HCT116 (cell line): ENCODE measurements at regions not wholly inside any gene's neighbourhood (a gene's known extent, or its start where the extent isn't known, plus 50 kb on each side); places are given as distances from the start of the nearest gene placed in this dataset.
"Not testable (repeated sequence)": the region's sequence is repeated elsewhere in the genome, so short reads cannot be mapped to it uniquely, and the experiment has no call there.

Source experiments
- ATAC-seq: fragments of 200-7000 bp; cut with Tn5 transposase; 2 replicates; pipeline ENCODE4 v1.9.1; 2020; ENCODE audit warnings: mild to moderate bottlenecking, moderate library complexity
- BruUV-seq: library from RNA; stranded (reverse); fragments of 400-500 nt; replicated peaks from 2 replicates; lab custom pipeline; 2021; lab: Mats Ljungman, UMichigan
- CTCF ChIA-PET: fragments of 300-600 bp; sonication (Branson Sonifier 250); formaldehyde crosslinking; loops from one replicate; lab custom pipeline; 2021; ENCODE audit warnings: antibody characterized with exemption; lab: Charles Lee
- POLR2A ChIA-PET: fragments of 300-600, 350-600 bp; sonication (Branson Sonifier 250); formaldehyde crosslinking; loops from one replicate; lab custom pipeline; 2021; ENCODE audit warnings: antibody characterized with exemption; lab: Charles Lee
- RAD21 ChIA-PET, 2 experiments: fragments of 300-600 bp; sonication (Branson Sonifier 250); formaldehyde crosslinking; loops; one replicate each; lab custom pipeline; 2023; ENCODE audit warnings: low total read pairs in 2 of 2; ENCODE audit not compliant: uncharacterized antibody in 2 of 2, unreplicated experiment in 2 of 2, low non-redundant PET in 1 of 2; lab: Charles Lee
- DNase-seq: peaks from one replicate; pipeline ENCODE4 v3.0.0-alpha.2; 2010; ENCODE audit warnings: low read depth, low spot score
- H2AFZ ChIP-seq: fragments of 200-600 bp; shearing (Covaris generic), sonication (generic); 2 replicates; pipeline ENCODE4 v1.6.1; 2017; ENCODE audit warnings: low read depth, mixed run types, mixed read lengths, antibody characterized with exemption, low read length; ENCODE audit not compliant: poor library complexity, severe bottlenecking
- H3K27ac ChIP-seq: 2 replicates; pipeline ENCODE4 v1.5.1; 2012; ENCODE audit warnings: low read depth, low read length
- H3K27me3 ChIP-seq: fragments of 200-600 bp; sonication (generic); 2 replicates; pipeline ENCODE4 v1.6.1; 2016; ENCODE audit warnings: mixed run types, low read length, mixed read lengths; ENCODE audit not compliant: insufficient read depth
- H3K36me3 ChIP-seq, 2 experiments: fragments of 200-500 bp in 1 of 2; fragments of 200-600 bp in 1 of 2; sonication (Bioruptor generic) in 1 of 2; sonication (generic) in 1 of 2; 2 replicates each; pipeline versions ENCODE4 v1.5.1 to v1.6.1; 2014 to 2016; ENCODE audit warnings: low read length in 2 of 2, inconsistent platforms in 1 of 2, mixed read lengths in 1 of 2, mixed run types in 1 of 2; ENCODE audit not compliant: insufficient read depth in 2 of 2, control insufficient read depth in 1 of 2
- H3K4me1 ChIP-seq, 2 experiments: fragments of 200-600 bp in 1 of 2; sonication (generic) in 1 of 2; 2 replicates each; pipeline versions ENCODE4 v1.5.1 to v1.6.1; 2012 to 2017; ENCODE audit warnings: low read length in 2 of 2, inconsistent platforms in 1 of 2, mild to moderate bottlenecking in 1 of 2, mixed read lengths in 1 of 2, mixed run types in 1 of 2, moderate library complexity in 1 of 2; ENCODE audit not compliant: insufficient read depth in 2 of 2, control insufficient read depth in 1 of 2
- H3K4me2 ChIP-seq: fragments of 200-600 bp; sonication (generic); 2 replicates; pipeline ENCODE4 v1.6.1; 2017; ENCODE audit warnings: mixed run types, low read length, mixed read lengths
- H3K4me3 ChIP-seq, 2 experiments: fragments of 200-600 bp in 1 of 2; sonication (generic) in 1 of 2; replicated peaks in 1 of 2; 2 replicates each; pipeline ENCODE4 v1.5.1; 2011 to 2016; ENCODE audit warnings: low read length in 2 of 2, control low read depth in 1 of 2, low read depth in 1 of 2, mild to moderate bottlenecking in 1 of 2, mixed read lengths in 1 of 2, mixed run types in 1 of 2
- H3K79me2 ChIP-seq: fragments of 200-600 bp; sonication (generic); 2 replicates; pipeline ENCODE4 v1.6.1; 2017; ENCODE audit warnings: mild to moderate bottlenecking, mixed run types, low read length, moderate library complexity, mixed read lengths; ENCODE audit not compliant: insufficient read depth
- H3K9ac ChIP-seq: fragments of 200-600 bp; sonication (generic); 2 replicates; pipeline ENCODE4 v1.6.1; 2016; ENCODE audit warnings: low read length, mixed read lengths
- H3K9me2 ChIP-seq: fragments of 200-600 bp; sonication (generic), shearing (Covaris generic); 2 replicates; pipeline ENCODE4 v1.6.1; 2017; ENCODE audit warnings: mixed run types, mild to moderate bottlenecking, moderate library complexity; ENCODE audit not compliant: insufficient read depth
- H3K9me3 ChIP-seq, 2 experiments: fragments of 200-500 bp in 1 of 2; fragments of 200-600 bp in 1 of 2; sonication (Bioruptor generic) in 1 of 2; sonication (generic) in 1 of 2; 2 replicates each; pipeline ENCODE4 v1.6.1; 2014 to 2017; ENCODE audit warnings: low read length in 2 of 2, mixed read lengths in 2 of 2, inconsistent platforms in 1 of 2, low read depth in 1 of 2, mild to moderate bottlenecking in 1 of 2, mixed run types in 1 of 2, moderate library complexity in 1 of 2; ENCODE audit not compliant: control insufficient read depth in 1 of 2, insufficient read depth in 1 of 2
- H4K20me1 ChIP-seq: fragments of 200-600 bp; sonication (generic), shearing (Covaris generic); 2 replicates; pipeline ENCODE4 v1.6.1; 2017; ENCODE audit warnings: mixed run types, mild to moderate bottlenecking, moderate library complexity; ENCODE audit not compliant: insufficient read depth
- CBX3 ChIP-seq: IDR thresholded peaks from 2 replicates; pipeline ENCODE4 v1.6.1; 2012; ENCODE audit warnings: low read depth
- EGR1 ChIP-seq: IDR thresholded peaks from 2 replicates; pipeline ENCODE4 v1.6.1; 2012; ENCODE audit warnings: low read depth
- ELF1 ChIP-seq: IDR thresholded peaks from 2 replicates; pipeline ENCODE4 v1.6.1; 2012; ENCODE audit warnings: low read depth, borderline replicate concordance
- FOSL1 ChIP-seq: IDR thresholded peaks from 2 replicates; pipeline ENCODE4 v1.6.1; 2012; ENCODE audit warnings: low read depth
- POLR2AphosphoS5 ChIP-seq: IDR thresholded peaks from 2 replicates; pipeline ENCODE4 v1.6.1; 2011; ENCODE audit warnings: mild to moderate bottlenecking, low read depth, low read length, moderate library complexity
- RAD21 ChIP-seq: IDR thresholded peaks from 2 replicates; pipeline ENCODE4 v1.6.1; 2012; ENCODE audit warnings: low read depth, mild to moderate bottlenecking
- SP1 ChIP-seq: IDR thresholded peaks from 2 replicates; pipeline ENCODE4 v1.6.1; 2012; ENCODE audit warnings: low read depth
- TCF7L2 ChIP-seq: IDR thresholded peaks from 2 replicates; pipeline ENCODE4 v1.7.0; 2011; ENCODE audit warnings: borderline replicate concordance, inconsistent platforms; ENCODE audit not compliant: insufficient read depth, insufficient read length; ENCODE audit errors: extremely low read depth
- ZNF274 ChIP-seq: fragments of 200-500 bp; sonication (Bioruptor generic); IDR thresholded peaks from 2 replicates; pipeline ENCODE4 v1.6.1; 2014; ENCODE audit warnings: mild to moderate bottlenecking, low read depth, low read length, inconsistent platforms
- intact Hi-C: fragments of 100-400 bp; cut with micrococcal nuclease; formaldehyde crosslinking; loops from 2 replicates; pipeline ENCODE4 v1.10.0; 2022
- TF ChIP-seq, protein P1 (sequence below), 3 experiments: fragments of 200-600 bp in 1 of 3; sonication (generic) in 1 of 3; IDR thresholded peaks in 2 of 3; conservative IDR thresholded peaks in 1 of 3; 2 replicates each; pipeline ENCODE4 v1.5.1; 2012 to 2017; ENCODE audit warnings: low read depth in 2 of 3, low read length in 2 of 3, antibody characterized with exemption in 1 of 3, borderline replicate concordance in 1 of 3, control low read depth in 1 of 3, mild to moderate bottlenecking in 1 of 3, mixed read lengths in 1 of 3, mixed run types in 1 of 3, moderate library complexity in 1 of 3; ENCODE audit not compliant: insufficient read depth in 1 of 3
- TF ChIP-seq, protein P2 (sequence below): IDR thresholded peaks from 2 replicates; pipeline ENCODE4 v1.6.1; 2012

DNA sequence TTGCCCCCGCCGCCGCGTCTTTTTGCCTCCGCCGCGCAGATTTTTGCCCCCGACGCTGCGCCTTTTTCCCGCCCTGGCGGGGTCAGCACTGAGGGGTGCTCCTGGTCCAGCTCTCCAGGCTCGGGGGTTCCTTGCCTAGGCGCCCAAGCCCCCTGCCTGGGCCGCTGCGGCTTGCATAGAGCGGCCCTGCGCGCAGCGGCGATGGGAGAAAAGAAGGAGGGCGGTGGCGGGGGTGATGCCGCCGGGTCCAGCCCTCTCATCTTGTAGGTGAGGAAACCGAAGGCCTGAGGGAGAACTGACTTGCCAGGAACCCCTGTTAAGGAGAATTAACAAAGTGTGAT is 330.8 kb upstream of the WSB1 start:
- ChIA-PET RAD21 (no interaction called here), CTCF (no interaction called here), POLR2A (no interaction called here)
- no peak for TF ChIP-seq TCF7L2
- no peak for TF ChIP-seq FOSL1
- TF ChIP-seq POLR2AphosphoS5 = no peak
- no peak for TF ChIP-seq ZNF274
- TF ChIP-seq, protein P1, sequence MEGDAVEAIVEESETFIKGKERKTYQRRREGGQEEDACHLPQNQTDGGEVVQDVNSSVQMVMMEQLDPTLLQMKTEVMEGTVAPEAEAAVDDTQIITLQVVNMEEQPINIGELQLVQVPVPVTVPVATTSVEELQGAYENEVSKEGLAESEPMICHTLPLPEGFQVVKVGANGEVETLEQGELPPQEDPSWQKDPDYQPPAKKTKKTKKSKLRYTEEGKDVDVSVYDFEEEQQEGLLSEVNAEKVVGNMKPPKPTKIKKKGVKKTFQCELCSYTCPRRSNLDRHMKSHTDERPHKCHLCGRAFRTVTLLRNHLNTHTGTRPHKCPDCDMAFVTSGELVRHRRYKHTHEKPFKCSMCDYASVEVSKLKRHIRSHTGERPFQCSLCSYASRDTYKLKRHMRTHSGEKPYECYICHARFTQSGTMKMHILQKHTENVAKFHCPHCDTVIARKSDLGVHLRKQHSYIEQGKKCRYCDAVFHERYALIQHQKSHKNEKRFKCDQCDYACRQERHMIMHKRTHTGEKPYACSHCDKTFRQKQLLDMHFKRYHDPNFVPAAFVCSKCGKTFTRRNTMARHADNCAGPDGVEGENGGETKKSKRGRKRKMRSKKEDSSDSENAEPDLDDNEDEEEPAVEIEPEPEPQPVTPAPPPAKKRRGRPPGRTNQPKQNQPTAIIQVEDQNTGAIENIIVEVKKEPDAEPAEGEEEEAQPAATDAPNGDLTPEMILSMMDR (IDR thresholded peaks at IDR 0.05 in 2 of 3, conservative IDR thresholded peaks at IDR 0.05 in 1 of 3; ENCODE audit: borderline replicate concordance in 1 of 3, insufficient read depth in 1 of 3, low read depth in 2 of 3, low read length in 2 of 3) = no peak
- TF ChIP-seq, protein P2, sequence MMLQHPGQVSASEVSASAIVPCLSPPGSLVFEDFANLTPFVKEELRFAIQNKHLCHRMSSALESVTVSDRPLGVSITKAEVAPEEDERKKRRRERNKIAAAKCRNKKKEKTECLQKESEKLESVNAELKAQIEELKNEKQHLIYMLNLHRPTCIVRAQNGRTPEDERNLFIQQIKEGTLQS = no peak
- no peak for TF ChIP-seq CBX3
- no peak for TF ChIP-seq SP1
- TF ChIP-seq RAD21 = no peak
- no peak for TF ChIP-seq EGR1
- no peak for TF ChIP-seq ELF1
- Histone ChIP-seq H3K27me3 (no peaks in the 10 kb centered on the region), H2AFZ (no peak overlapping the region), H3K79me2 (no peaks in the 10 kb centered on the region), H3K27ac (no peak overlapping the region), H3K9me3 (no peaks in the 10 kb centered on the region), H3K4me2 (no peak overlapping the region), H4K20me1 (no peaks in the 10 kb centered on the region), H3K4me3 (no peak overlapping the region), H3K4me1 (no peaks in the 10 kb centered on the region), H3K9ac (no peak overlapping the region), H3K36me3 (no peaks in the 10 kb centered on the region), H3K9me2 (no peaks in the 10 kb centered on the region)
- no peak for DNase-seq
- ATAC-seq = no peak
- BruUV-seq = no TSS peak
- intact Hi-C loops = no loop called here

DNA sequence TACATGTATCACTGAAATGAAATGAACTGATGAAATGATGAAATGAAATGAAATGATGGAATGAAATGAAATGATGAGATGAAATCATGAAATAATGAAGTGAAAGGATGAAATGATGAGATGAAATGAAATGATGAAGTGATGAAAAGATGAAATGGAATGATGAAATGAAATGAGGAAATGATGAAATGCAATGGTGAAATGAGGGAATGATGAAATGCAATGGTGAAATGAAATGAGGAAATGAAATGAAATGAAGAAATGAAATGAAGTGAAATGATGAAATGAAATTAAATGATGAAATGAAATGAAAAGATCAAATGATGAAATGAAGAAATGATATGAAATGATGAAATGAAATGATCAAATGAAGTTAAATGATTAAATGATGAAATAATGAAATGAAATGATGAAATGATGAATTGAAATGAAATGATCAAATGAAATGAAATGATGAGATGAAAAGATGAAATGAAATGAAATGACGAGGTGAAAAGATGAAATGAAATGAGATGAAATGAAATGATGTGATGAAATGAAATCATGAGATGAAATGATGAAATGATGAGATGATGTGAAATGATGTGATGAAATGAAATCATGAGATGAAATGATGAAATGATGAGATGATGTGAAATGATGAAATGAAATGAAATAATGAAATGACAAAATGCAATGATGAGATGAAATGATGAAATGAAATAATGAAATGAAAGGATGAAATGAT is 327.9 kb upstream of the WSB1 start:
- H3K36me3 ChIP-seq, H3K9me3 ChIP-seq, H3K4me3 ChIP-seq, H3K9ac ChIP-seq, CTCF ChIA-PET, H2AFZ ChIP-seq, H3K79me2 ChIP-seq, ATAC-seq, H3K27ac ChIP-seq, H3K27me3 ChIP-seq, H4K20me1 ChIP-seq, intact Hi-C loops, H3K9me2 ChIP-seq, BruUV-seq, RAD21 ChIA-PET, H3K4me1 ChIP-seq, H3K4me2 ChIP-seq, DNase-seq, POLR2A ChIA-PET: not testable (repeated sequence)

DNA sequence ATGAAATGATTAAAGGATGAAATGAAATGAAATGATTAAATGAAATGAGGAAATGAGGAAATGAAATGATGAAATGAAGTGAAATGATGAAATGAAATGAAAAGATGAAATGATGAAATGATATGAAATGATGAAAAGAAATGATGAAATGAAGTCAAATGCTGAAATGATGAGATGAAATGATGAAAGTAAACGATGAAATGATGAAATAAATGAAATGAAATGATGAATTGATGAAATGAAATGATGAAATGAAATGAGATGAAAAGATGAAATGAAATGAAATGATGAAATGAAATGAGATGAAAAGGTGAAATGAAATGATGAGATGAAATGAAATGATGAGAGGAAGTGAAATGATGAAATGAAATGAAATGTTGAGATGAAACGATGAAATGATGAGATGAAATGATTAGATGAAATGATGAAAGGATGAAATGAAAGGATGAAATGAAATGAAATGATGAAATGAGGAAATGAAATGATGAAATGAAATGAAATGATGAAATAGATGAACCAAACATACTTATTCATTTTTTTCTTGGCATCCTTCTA is 327.2 kb upstream of the WSB1 start:
- H3K4me3 ChIP-seq, intact Hi-C loops, POLR2A ChIA-PET, H3K27me3 ChIP-seq, H3K9me3 ChIP-seq, DNase-seq, BruUV-seq, H3K4me2 ChIP-seq, ATAC-seq, H3K79me2 ChIP-seq, H4K20me1 ChIP-seq, H3K27ac ChIP-seq, H2AFZ ChIP-seq, H3K36me3 ChIP-seq, H3K9me2 ChIP-seq, H3K4me1 ChIP-seq, CTCF ChIA-PET, H3K9ac ChIP-seq, RAD21 ChIA-PET: not testable (repeated sequence)
